ENCODE measurements at regions not wholly inside any gene's neighbourhood (a gene's known extent, or its start where the extent isn't known, plus 50 kb on each side); places are given as distances from the start of the nearest gene placed in this dataset.

- Mint-ChIP-seq H3K27ac (ENCODE audit: unreplicated experiment) (no peak overlapping the region), H3K4me3 (ENCODE audit: unreplicated experiment) (no peak overlapping the region), H3K36me3 (ENCODE audit: low read depth, unreplicated experiment) (no peaks in the 10 kb centered on the region), H3K9me3 (ENCODE audit: unreplicated experiment) (no peaks in the 10 kb centered on the region), H3K4me1 (ENCODE audit: unreplicated experiment) (no peaks in the 10 kb centered on the region), H3K27me3 (ENCODE audit: unreplicated experiment) (no peaks in the 10 kb centered on the region)
- TF ChIP-seq CTCF (IDR thresholded peaks at IDR 0.05; ENCODE audit: unreplicated experiment) = no peak
- DNase-seq (ENCODE audit: low spot score) = no peak
Observed at GRCh38 chr10:9023206-9023605, 968.7 kb downstream of the GATA3 start.

- Mint-ChIP-seq H3K4me3 (ENCODE audit: unreplicated experiment) (no peak overlapping the region), H3K4me1 (ENCODE audit: unreplicated experiment) (no peaks in the 10 kb centered on the region), H3K9me3 (ENCODE audit: unreplicated experiment) (no peaks in the 10 kb centered on the region), H3K27me3 (ENCODE audit: unreplicated experiment) (no peaks in the 10 kb centered on the region), H3K27ac (ENCODE audit: unreplicated experiment) (no peak overlapping the region), H3K36me3 (ENCODE audit: low read depth, unreplicated experiment) (no peaks in the 10 kb centered on the region)
- TF ChIP-seq CTCF (IDR thresholded peaks at IDR 0.05; ENCODE audit: unreplicated experiment) = no peak
- no peak for DNase-seq (ENCODE audit: low spot score)
Observed at GRCh38 chr10:9024210-9024609, 969.7 kb downstream of the GATA3 start.

- Mint-ChIP-seq H3K4me1 (ENCODE audit: unreplicated experiment) (no peaks in the 10 kb centered on the region), H3K27ac (ENCODE audit: unreplicated experiment) (no peak overlapping the region), H3K27me3 (ENCODE audit: unreplicated experiment) (no peaks in the 10 kb centered on the region), H3K9me3 (ENCODE audit: unreplicated experiment) (no peaks in the 10 kb centered on the region), H3K4me3 (ENCODE audit: unreplicated experiment) (no peak overlapping the region), H3K36me3 (ENCODE audit: low read depth, unreplicated experiment) (no peaks in the 10 kb centered on the region)
- no peak for TF ChIP-seq CTCF (IDR thresholded peaks at IDR 0.05; ENCODE audit: unreplicated experiment)
- no peak for DNase-seq (ENCODE audit: low spot score)
Observed at GRCh38 chr10:9028231-9028630, 973.7 kb downstream of the GATA3 start.

GRCh38 chr10:9035355-9035754 lies 980.9 kb downstream of the GATA3 start:
- Mint-ChIP-seq H3K9me3 (ENCODE audit: unreplicated experiment) (no peaks in the 10 kb centered on the region), H3K4me1 (ENCODE audit: unreplicated experiment) (no peaks in the 10 kb centered on the region), H3K36me3 (ENCODE audit: low read depth, unreplicated experiment) (no peaks in the 10 kb centered on the region), H3K27me3 (ENCODE audit: unreplicated experiment) (no peaks in the 10 kb centered on the region), H3K27ac (ENCODE audit: unreplicated experiment) (no peak overlapping the region), H3K4me3 (ENCODE audit: unreplicated experiment) (no peak overlapping the region)
- no peak for DNase-seq (ENCODE audit: low spot score)
- TF ChIP-seq CTCF (IDR thresholded peaks at IDR 0.05; ENCODE audit: unreplicated experiment) = no peak

GRCh38 chr10:9036711-9037204 lies 982.3 kb downstream of the GATA3 start:
- Mint-ChIP-seq H3K27ac (ENCODE audit: unreplicated experiment) (no peak overlapping the region), H3K27me3 (ENCODE audit: unreplicated experiment) (no peaks in the 10 kb centered on the region), H3K4me3 (ENCODE audit: unreplicated experiment) (no peak overlapping the region), H3K36me3 (ENCODE audit: low read depth, unreplicated experiment) (no peaks in the 10 kb centered on the region), H3K4me1 (ENCODE audit: unreplicated experiment) (no peaks in the 10 kb centered on the region), H3K9me3 (ENCODE audit: unreplicated experiment) (no peaks in the 10 kb centered on the region)
- DNase-seq (ENCODE audit: low spot score) = no peak
- TF ChIP-seq CTCF (IDR thresholded peaks at IDR 0.05; ENCODE audit: unreplicated experiment) = no peak
